ENCODE measurements at regions not wholly inside any gene's neighbourhood (a gene's known extent, or its start where the extent isn't known, plus 50 kb on each side); places are given as distances from the start of the nearest gene placed in this dataset.
"Not testable (repeated sequence)": the region's sequence is repeated elsewhere in the genome, so short reads cannot be mapped to it uniquely, and the experiment has no call there.

- DNase-seq (ENCODE audit: low read depth): no peak
Measured at GRCh38 chr1:64318428-64318827, 115.0 kb downstream of the UBE2U start.

GRCh38 chr1:64320007-64320406 is 116.6 kb downstream of the UBE2U start:
- no peak for DNase-seq (ENCODE audit: low read depth)

GRCh38 chr1:64320470-64320869 is 117.0 kb downstream of the UBE2U start:
- DNase-seq (ENCODE audit: low read depth): no peak

DNA sequence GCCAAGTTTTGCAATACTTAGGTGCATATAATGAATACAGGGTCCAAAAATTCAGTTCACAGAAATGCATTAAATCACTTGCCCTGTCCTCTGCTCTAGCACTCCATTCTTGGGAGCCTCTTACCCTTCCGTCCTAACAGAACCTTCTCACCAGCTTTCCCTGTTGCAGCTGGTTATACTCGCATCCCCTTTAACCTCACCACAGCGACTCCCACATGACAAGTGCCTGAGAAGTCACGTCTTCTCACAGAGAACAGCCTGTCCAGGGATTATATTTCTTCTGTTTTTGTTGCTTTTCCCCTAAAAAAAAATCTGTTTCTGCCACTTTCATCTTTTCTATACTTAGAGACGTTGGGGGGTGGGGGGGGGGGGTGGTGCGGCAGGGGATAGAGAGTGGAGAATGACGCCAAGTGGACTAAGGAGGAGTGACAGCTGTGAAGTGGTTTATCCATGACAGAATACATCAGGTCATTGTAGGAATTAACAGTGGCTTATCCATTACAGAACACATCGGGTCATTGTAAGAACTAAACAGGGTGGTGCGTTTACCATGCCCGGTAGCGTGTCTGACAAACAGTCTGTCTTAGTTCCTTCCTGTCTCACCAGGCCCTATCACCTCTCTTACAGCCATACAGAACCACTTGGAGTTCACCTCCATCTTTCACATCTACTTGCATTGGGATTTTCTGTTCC is 117.6 kb downstream of the UBE2U start:
- peak; percentile 8 for DNase-seq (ENCODE audit: low read depth)

- no peak for DNase-seq (ENCODE audit: low read depth)
Measured at GRCh38 chr1:64323054-64323453, 119.6 kb downstream of the UBE2U start.

GRCh38 chr1:64323882-64324281 is 120.5 kb downstream of the UBE2U start:
- DNase-seq (ENCODE audit: low read depth): no peak

- no peak for DNase-seq (ENCODE audit: low read depth)
Measured at GRCh38 chr1:64325856-64326255, 122.4 kb downstream of the UBE2U start.

DNA sequence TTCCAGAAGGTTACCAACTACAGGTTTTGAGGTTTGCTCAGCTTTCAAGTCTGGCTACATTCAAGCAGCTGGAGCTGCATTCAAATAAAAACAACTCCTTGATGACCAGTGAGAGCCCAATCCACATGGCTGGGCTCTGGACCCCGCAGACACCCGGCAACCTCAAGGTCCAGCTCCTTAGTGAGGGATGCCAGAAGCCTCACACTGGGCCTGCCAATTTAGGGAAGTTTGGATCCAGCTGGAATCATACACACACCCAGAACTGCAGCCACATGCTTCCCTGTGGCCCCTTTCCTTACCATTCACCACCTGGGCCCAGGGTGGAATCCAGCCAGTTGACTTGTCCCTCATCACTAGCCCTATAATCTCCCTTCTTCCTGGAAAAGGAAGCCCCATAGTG is 123.7 kb downstream of the UBE2U start:
- no peak for DNase-seq (ENCODE audit: low read depth)

DNA sequence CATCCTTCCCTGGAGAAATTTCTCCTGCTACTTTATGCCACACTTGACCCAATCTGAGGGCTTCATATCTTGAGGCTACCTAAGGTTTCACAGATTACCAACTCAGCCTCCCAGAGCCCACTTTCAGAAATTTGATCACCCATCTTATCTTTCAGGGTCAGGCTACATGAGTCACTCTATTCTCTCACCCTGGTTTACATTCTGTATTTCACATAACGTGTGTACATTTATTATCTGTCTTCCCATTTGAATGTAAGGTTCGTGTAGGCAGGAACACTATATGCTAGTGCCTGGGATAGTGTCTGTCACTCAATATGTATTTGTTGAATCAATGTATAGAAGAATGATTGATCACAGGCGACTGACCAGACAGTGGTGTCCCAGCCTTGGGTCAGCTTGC is 124.8 kb downstream of the UBE2U start:
- no peak for DNase-seq (ENCODE audit: low read depth)

GRCh38 chr1:64330839-64331238 is 127.4 kb downstream of the UBE2U start:
- no peak for DNase-seq (ENCODE audit: low read depth)

DNA sequence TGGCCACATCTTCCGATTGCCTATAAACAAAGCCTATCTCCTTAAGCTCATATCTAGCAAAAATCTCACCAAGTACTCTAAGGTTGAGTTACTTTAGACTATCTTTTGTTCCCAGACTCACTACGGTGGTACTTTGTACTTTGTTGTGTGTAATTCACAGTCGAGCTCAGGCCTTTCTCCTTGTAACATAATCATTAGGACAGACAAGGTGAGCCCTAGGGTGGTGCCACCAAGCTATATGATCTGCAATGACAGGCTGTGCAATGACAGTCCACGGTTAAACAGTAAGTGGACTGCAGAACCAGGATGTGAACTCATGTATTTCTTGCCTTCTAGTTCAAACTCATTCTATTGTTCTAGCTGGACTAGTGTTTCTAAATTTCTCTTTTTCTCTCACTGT is 132.2 kb downstream of the UBE2U start:
- no peak for DNase-seq (ENCODE audit: low read depth)

DNA sequence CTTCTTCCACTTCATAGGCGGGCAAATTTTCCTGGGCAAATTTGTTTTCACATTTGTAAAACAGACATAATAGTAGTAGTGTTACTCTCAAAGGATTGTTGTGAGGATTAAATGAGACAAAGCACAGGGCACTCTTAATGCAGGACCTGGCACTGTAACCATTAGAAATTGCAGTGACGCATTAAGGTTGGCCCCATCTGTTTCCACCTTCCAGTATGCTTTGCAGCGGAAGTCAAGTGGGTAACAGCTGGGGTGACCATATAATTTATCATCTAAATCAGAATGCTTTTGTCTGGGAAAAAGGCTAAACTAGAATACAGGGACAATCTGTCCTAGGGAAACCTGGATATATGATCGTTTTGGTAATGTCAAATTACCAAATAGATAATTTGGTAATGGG is 132.5 kb upstream of the CACHD1 start:
- DNase-seq (ENCODE audit: low read depth): no peak

DNA sequence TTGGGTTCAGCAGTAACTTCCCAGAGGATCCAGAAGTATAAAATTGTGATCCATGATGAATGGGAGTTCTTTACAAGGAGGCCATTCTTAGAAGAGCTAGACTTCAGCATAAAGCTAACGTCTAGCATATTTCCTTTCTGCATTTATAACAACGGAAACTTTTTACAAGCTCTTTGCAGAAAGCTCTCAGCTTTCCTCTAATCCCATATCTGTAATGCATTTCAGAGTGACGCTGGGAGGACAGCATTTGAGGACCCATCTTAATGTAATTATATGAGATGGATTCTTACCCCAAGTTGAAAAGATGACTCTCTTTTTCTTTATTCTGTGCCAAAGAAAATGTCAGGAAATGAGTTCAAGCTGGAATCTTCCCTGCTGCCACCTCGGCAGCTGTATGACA is 132.0 kb upstream of the CACHD1 start:
- no peak for DNase-seq (ENCODE audit: low read depth)

DNA sequence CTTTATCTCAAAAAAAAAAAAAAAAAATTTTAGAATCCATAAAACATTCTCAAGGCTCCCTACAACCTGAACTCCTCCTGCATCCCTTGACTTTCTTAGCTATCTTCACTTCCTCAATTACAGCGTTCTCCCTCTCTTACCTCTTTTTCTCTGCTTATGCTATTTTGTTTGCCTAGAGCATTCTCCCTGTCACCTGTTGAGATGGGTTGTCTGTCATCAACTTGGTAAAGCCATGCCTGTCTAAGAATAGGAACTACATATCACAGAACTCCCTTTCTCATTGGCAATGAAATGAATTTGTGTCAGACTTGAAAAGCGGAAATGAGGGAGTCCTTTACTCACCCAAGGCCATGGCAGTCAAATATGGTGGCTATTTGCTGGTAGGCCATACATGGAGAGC is 129.6 kb upstream of the CACHD1 start:
- no peak for DNase-seq (ENCODE audit: low read depth)

DNA sequence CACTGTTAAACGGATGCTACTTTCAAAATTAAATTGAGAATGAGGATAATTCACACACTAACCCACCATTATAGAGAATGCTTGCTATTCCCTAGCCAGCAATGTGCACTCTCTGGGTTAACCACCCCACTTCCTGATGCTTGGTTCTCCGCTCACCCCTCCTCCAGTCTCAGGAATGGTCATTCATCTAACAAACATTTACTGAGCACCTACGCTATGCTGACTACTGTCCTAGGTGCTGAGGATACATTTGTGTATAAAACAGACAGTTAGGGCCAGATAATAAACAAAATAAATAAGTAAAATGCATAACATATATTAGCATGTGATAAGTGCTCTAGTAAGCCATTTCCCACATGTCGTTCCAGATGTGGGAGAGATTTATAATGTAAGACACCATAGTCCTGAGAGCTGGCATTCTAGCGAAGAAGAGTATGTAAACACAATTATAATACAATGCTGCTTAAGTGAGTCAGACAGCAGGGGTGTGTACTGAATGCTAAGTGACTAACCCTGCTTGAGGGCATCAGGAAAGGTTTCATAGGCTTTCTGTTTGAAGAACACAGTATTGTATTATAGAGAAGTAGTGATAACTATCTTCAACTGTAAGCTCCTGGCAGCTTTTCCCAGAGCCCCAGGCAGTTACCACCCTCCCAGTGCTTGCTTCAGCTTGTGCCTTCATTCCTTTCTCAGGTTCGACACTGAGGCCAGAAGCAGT is 126.7 kb upstream of the CACHD1 start:
- no peak for DNase-seq (ENCODE audit: low read depth)

- no peak for DNase-seq (ENCODE audit: low read depth)
Measured at GRCh38 chr1:64343823-64344190, 126.1 kb upstream of the CACHD1 start.

- no peak for DNase-seq (ENCODE audit: low read depth)
Measured at GRCh38 chr1:64348270-64348960, 121.5 kb upstream of the CACHD1 start.

GRCh38 chr1:64348961-64349648 is 120.8 kb upstream of the CACHD1 start:
- no peak for DNase-seq (ENCODE audit: low read depth)

- not testable (repeated sequence) for DNase-seq (ENCODE audit: low read depth)
Measured at GRCh38 chr1:64355534-64355933, 114.4 kb upstream of the CACHD1 start.

- DNase-seq (ENCODE audit: low read depth): no peak
Measured at GRCh38 chr1:64356636-64357256, 113.2 kb upstream of the CACHD1 start.

GRCh38 chr1:64357422-64357821 is 112.5 kb upstream of the CACHD1 start:
- no peak for DNase-seq (ENCODE audit: low read depth)

DNA sequence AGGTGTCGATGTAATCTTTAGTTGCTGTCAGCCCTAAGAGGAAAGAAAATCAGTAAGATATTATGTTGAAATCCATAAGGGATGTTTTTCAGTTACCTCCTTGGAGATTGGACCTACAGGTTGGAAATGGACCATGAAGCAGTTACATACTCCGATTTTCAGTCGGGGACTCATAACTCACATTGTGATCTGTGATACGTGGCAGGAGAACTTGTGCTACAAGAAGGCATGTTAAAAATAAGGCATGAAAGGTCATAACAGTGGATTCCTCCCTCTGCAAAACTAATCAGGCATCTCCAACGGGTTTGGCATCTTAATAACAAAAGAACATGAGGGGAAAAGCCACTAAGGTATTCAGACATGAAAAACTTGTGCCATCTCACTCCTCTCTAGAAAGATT is 111.2 kb upstream of the CACHD1 start:
- DNase-seq (ENCODE audit: low read depth): no peak
